ENCODE measurements at regions not wholly inside any gene's neighbourhood (a gene's known extent, or its start where the extent isn't known, plus 50 kb on each side); places are given as distances from the start of the nearest gene placed in this dataset.

GRCh38 chr2:104375206-104375605 lies 478.7 kb upstream of the POU3F3 start:
- H3K27me3 ChIP-seq (ENCODE audit: control insufficient read depth, insufficient read depth, low read length) = no peaks in the 10 kb centered on the region
- H3K9me3 Mint-ChIP-seq = peaks cover 2 to 8% of the 10 kb centered on the region in 2 donors
- H3K4me1 ChIP-seq (ENCODE audit: control insufficient read depth, insufficient read depth, low read length) = peaks cover 4% of the 10 kb centered on the region
- H3K9me3 ChIP-seq (ENCODE audit: control insufficient read depth, insufficient read depth, low read length) = no peaks in the 10 kb centered on the region
- no peaks in the 10 kb centered on the region for H3K36me3 ChIP-seq (ENCODE audit: control insufficient read depth, insufficient read depth, low read length)
- H3K4me3 ChIP-seq (ENCODE audit: low read length) = no peak overlapping the region
- no peaks in the 10 kb centered on the region for H3K27me3 Mint-ChIP-seq (ENCODE audit: low read depth in 2 of 2)
- peaks cover 6 to 9% of the 10 kb centered on the region in 2 donors for H3K4me1 Mint-ChIP-seq
- DNase-seq = no peak
- H3K27ac Mint-ChIP-seq = no peak overlapping the region
- no peak overlapping the region for H3K27ac ChIP-seq (ENCODE audit: low read length)
- ATAC-seq = no peak
- TF ChIP-seq CTCF (IDR thresholded peaks at IDR 0.05) = no peak
- no peak overlapping the region for H3K4me3 Mint-ChIP-seq
- no peaks in the 10 kb centered on the region for H3K36me3 Mint-ChIP-seq
- intact Hi-C loops (cut with micrococcal nuclease) = no loop called here

- Histone ChIP-seq H3K4me1 (ENCODE audit: control insufficient read depth, insufficient read depth, low read length) (peaks cover 4% of the 10 kb centered on the region), H3K9me3 (ENCODE audit: control insufficient read depth, insufficient read depth, low read length) (no peaks in the 10 kb centered on the region), H3K36me3 (ENCODE audit: control insufficient read depth, insufficient read depth, low read length) (no peaks in the 10 kb centered on the region), H3K4me3 (ENCODE audit: low read length) (peak overlapping the region; percentile 22), H3K27me3 (ENCODE audit: control insufficient read depth, insufficient read depth, low read length) (no peaks in the 10 kb centered on the region), H3K27ac (ENCODE audit: low read length) (no peak overlapping the region)
- peak overlapping the region; percentile 75 for H3K4me3 Mint-ChIP-seq
- ATAC-seq (peak in 2 of 3 donors; percentile 39 to 82), DNase-seq (peak in 1 of 2 donors; percentile 54)
- intact Hi-C loops (cut with micrococcal nuclease) = no loop called here
- 0% methylated on average over 2 of the region's 3 CpGs for WGBS (ENCODE audit: insufficient coverage)
- peaks cover 6 to 9% of the 10 kb centered on the region in 2 donors for H3K4me1 Mint-ChIP-seq
- no peak for TF ChIP-seq CTCF (IDR thresholded peaks at IDR 0.05)
- H3K27me3 Mint-ChIP-seq (ENCODE audit: low read depth in 2 of 2) = no peaks in the 10 kb centered on the region
- peaks cover 3 to 7% of the 10 kb centered on the region in 2 donors for H3K9me3 Mint-ChIP-seq
- no peaks in the 10 kb centered on the region for H3K36me3 Mint-ChIP-seq
- no peak overlapping the region for H3K27ac Mint-ChIP-seq
Measured at GRCh38 chr2:104378853-104379374, 475.0 kb upstream of the POU3F3 start.

GRCh38 chr2:104384961-104385360 lies 469.0 kb upstream of the POU3F3 start:
- H3K36me3 Mint-ChIP-seq = no peaks in the 10 kb centered on the region
- Histone ChIP-seq H3K36me3 (ENCODE audit: control insufficient read depth, insufficient read depth, low read length) (no peaks in the 10 kb centered on the region), H3K9me3 (ENCODE audit: control insufficient read depth, insufficient read depth, low read length) (peaks cover 2% of the 10 kb centered on the region), H3K27ac (ENCODE audit: low read length) (no peak overlapping the region), H3K4me1 (ENCODE audit: control insufficient read depth, insufficient read depth, low read length) (no peaks in the 10 kb centered on the region), H3K27me3 (ENCODE audit: control insufficient read depth, insufficient read depth, low read length) (no peaks in the 10 kb centered on the region), H3K4me3 (ENCODE audit: low read length) (no peak overlapping the region)
- WGBS (ENCODE audit: insufficient coverage) = 73% methylated on average over 3 of the region's 5 CpGs
- peaks cover 6 to 11% of the 10 kb centered on the region in 2 donors for H3K9me3 Mint-ChIP-seq
- peaks cover 0 to 3% of the 10 kb centered on the region in 2 donors for H3K27me3 Mint-ChIP-seq (ENCODE audit: low read depth in 2 of 2)
- no peak for ATAC-seq
- no peak for TF ChIP-seq CTCF (IDR thresholded peaks at IDR 0.05)
- no peak for DNase-seq
- intact Hi-C loops (cut with micrococcal nuclease) = no loop called here
- H3K4me3 Mint-ChIP-seq = no peak overlapping the region
- H3K4me1 Mint-ChIP-seq = no peaks in the 10 kb centered on the region
- no peak overlapping the region for H3K27ac Mint-ChIP-seq

- Mint-ChIP-seq H3K27me3 (ENCODE audit: low read depth in 2 of 2) (peaks cover 0 to 3% of the 10 kb centered on the region in 2 donors), H3K27ac (no peak overlapping the region), H3K36me3 (no peaks in the 10 kb centered on the region), H3K4me1 (no peaks in the 10 kb centered on the region), H3K9me3 (peaks cover 3 to 13% of the 10 kb centered on the region in 2 donors), H3K4me3 (no peak overlapping the region)
- H3K9me3 ChIP-seq (ENCODE audit: control insufficient read depth, insufficient read depth, low read length) = peaks cover 2% of the 10 kb centered on the region
- H3K27me3 ChIP-seq (ENCODE audit: control insufficient read depth, insufficient read depth, low read length) = no peaks in the 10 kb centered on the region
- no peak overlapping the region for H3K27ac ChIP-seq (ENCODE audit: low read length)
- no peak for TF ChIP-seq CTCF (IDR thresholded peaks at IDR 0.05)
- whole genome bisulfite sequencing (ENCODE audit: insufficient coverage) = 73% methylated on average over 4 of the region's 4 CpGs
- intact Hi-C loops (cut with micrococcal nuclease) = no loop called here
- ATAC-seq = no peak
- H3K4me3 ChIP-seq (ENCODE audit: low read length) = no peak overlapping the region
- no peak for DNase-seq
- no peaks in the 10 kb centered on the region for H3K36me3 ChIP-seq (ENCODE audit: control insufficient read depth, insufficient read depth, low read length)
- no peaks in the 10 kb centered on the region for H3K4me1 ChIP-seq (ENCODE audit: control insufficient read depth, insufficient read depth, low read length)
Measured at GRCh38 chr2:104385743-104386142, 468.2 kb upstream of the POU3F3 start.

All from natural killer cell (primary cell).